Fibroblast of lung (primary cell): ENCODE measurements at regions not wholly inside any gene's neighbourhood (a gene's known extent, or its start where the extent isn't known, plus 50 kb on each side); places are given as distances from the start of the nearest gene placed in this dataset.

Experiments
- CTCF ChIP-seq, 2 donors: IDR thresholded peaks in 1 of 2; conservative IDR thresholded peaks in 1 of 2; 1 replicate in 1 of 2; 2 replicates in 1 of 2; pipeline ENCODE4 v1.5.1; 2011 to 2012; ENCODE audit warnings: low read length in 2 of 2, control low read depth in 1 of 2, inconsistent platforms in 1 of 2, low read depth in 1 of 2, mild to moderate bottlenecking in 1 of 2
- EZH2 ChIP-seq: IDR thresholded peaks from 2 replicates; pipeline ENCODE4 v1.5.1; 2012; ENCODE audit warnings: low read length, control low read depth, mild to moderate bottlenecking; ENCODE audit errors: missing control alignments

GRCh38 chr5:166823360-166823759 is 1468.1 kb upstream of the WWC1 start:
- no peak for TF ChIP-seq CTCF (conservative IDR thresholded peaks at IDR 0.05 in 1 of 2, IDR thresholded peaks at IDR 0.05 in 1 of 2; ENCODE audit: low read depth in 1 of 2, low read length in 2 of 2)
- no peak for TF ChIP-seq EZH2
